B cell (primary cell): ENCODE measurements at regions not wholly inside any gene's neighbourhood (a gene's known extent, or its start where the extent isn't known, plus 50 kb on each side); places are given as distances from the start of the nearest gene placed in this dataset.
"Not testable (repeated sequence)": the region's sequence is repeated elsewhere in the genome, so short reads cannot be mapped to it uniquely, and the experiment has no call there.

Experiments used
- EZH2 ChIP-seq: IDR thresholded peaks from 2 replicates; pipeline ENCODE4 v1.6.1; 2012; ENCODE audit warnings: borderline replicate concordance, low read depth, mild to moderate bottlenecking, moderate library complexity, low read length; ENCODE audit not compliant: insufficient read depth, poor library complexity, severe bottlenecking
- TF ChIP-seq, protein P1 (sequence below): fragments of 200-600 bp; IDR thresholded peaks from one replicate; pipeline ENCODE4 v1.8.0; 2022; ENCODE audit warnings: antibody characterized with exemption, mild to moderate bottlenecking

GRCh38 chr16:16448423-16448822, 69.5 kb downstream of the NPIPA7 start:
- TF ChIP-seq, protein P1, sequence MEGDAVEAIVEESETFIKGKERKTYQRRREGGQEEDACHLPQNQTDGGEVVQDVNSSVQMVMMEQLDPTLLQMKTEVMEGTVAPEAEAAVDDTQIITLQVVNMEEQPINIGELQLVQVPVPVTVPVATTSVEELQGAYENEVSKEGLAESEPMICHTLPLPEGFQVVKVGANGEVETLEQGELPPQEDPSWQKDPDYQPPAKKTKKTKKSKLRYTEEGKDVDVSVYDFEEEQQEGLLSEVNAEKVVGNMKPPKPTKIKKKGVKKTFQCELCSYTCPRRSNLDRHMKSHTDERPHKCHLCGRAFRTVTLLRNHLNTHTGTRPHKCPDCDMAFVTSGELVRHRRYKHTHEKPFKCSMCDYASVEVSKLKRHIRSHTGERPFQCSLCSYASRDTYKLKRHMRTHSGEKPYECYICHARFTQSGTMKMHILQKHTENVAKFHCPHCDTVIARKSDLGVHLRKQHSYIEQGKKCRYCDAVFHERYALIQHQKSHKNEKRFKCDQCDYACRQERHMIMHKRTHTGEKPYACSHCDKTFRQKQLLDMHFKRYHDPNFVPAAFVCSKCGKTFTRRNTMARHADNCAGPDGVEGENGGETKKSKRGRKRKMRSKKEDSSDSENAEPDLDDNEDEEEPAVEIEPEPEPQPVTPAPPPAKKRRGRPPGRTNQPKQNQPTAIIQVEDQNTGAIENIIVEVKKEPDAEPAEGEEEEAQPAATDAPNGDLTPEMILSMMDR = not testable (repeated sequence)
- not testable (repeated sequence) for TF ChIP-seq EZH2
